ENCODE measurements at regions not wholly inside any gene's neighbourhood (a gene's known extent, or its start where the extent isn't known, plus 50 kb on each side); places are given as distances from the start of the nearest gene placed in this dataset.
"Not testable (repeated sequence)": the region's sequence is repeated elsewhere in the genome, so short reads cannot be mapped to it uniquely, and the experiment has no call there.

DNA sequence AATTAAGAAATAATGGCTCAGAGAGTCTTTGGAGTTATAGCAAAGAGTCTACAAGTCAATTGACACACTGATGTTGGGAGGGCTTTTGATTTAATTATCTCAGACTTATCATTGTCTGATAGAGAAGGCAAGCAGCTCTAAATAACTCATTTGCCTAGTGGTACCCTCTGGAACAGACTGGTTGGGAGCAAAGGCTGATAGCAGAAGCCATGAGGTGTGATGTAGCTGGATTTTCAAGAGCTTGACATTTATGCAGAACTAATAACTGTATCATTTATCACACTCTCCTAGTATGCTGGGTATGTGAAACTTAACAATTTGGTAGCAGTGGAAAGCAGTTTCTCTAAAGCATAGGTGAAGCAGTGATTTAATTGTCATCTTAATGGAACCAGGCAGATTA, 380.6 kb downstream of the TENT5A start:
- DNase-seq, result no peak
- Histone ChIP-seq H3K27me3 (ENCODE audit: control insufficient read depth, insufficient read depth, low read length) (no peaks in the 10 kb centered on the region), H3K27ac (ENCODE audit: low read length) (no peak overlapping the region), H3K36me3 (ENCODE audit: control insufficient read depth, insufficient read depth, low read length) (no peaks in the 10 kb centered on the region), H3K4me3 (ENCODE audit: low read length) (no peak overlapping the region), H3K9me3 (ENCODE audit: control insufficient read depth, low read depth, low read length) (no peaks in the 10 kb centered on the region), H3K4me1 (ENCODE audit: control insufficient read depth, insufficient read depth, low read length) (no peaks in the 10 kb centered on the region)

DNA sequence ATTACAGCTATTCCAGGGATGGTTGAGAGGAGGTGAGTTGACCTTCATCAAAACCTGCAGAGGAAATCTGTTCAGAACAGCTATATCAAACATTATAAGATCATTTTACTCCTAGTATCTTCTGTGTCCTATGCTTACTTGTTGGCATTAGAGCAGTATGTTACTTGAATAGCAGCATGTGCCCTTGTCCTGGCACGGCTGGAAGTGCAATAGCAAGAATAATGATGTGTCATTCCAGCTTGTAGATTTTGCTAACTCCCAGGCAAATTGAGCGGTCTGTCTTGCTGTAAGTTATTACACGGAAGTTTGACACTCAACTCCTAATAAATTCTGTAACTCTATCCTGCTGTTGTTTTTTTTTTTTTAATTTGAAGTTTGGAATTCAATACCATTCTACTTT, 385.5 kb downstream of the TENT5A start:
- H3K27me3 ChIP-seq (ENCODE audit: control insufficient read depth, insufficient read depth, low read length), result no peaks in the 10 kb centered on the region
- no peak for DNase-seq
- H3K4me1 ChIP-seq (ENCODE audit: control insufficient read depth, insufficient read depth, low read length), result no peaks in the 10 kb centered on the region
- no peaks in the 10 kb centered on the region for H3K9me3 ChIP-seq (ENCODE audit: control insufficient read depth, low read depth, low read length)
- H3K27ac ChIP-seq (ENCODE audit: low read length), result no peak overlapping the region
- no peaks in the 10 kb centered on the region for H3K36me3 ChIP-seq (ENCODE audit: control insufficient read depth, insufficient read depth, low read length)
- WGBS (ENCODE audit: insufficient coverage, low lambda C conversion rate), result 100% methylated on average over 1 of the region's 3 CpGs
- H3K4me3 ChIP-seq (ENCODE audit: low read length), result no peak overlapping the region

DNA sequence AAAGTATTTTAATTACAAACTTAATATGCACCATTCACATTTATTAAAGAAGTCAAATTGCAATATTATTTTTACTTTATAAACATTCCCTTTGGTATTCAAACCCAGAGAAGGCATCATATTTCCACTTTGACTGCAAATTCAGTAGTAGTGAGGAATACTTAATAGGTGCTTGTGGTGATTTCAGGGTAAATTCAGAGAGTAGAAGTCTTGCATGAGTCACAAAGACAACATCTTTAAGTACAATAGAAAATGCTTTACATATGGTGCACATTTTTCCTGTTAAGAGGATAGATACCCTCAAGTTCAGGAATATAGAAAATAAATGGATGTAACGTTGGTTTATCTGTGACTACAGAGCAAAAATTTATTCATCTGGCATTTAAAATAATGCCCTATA, 390.2 kb downstream of the TENT5A start:
- H3K27ac ChIP-seq (ENCODE audit: low read length), result no peak overlapping the region
- WGBS (ENCODE audit: insufficient coverage, low lambda C conversion rate), result 50% methylated on average over 1 of the region's 1 CpG
- no peaks in the 10 kb centered on the region for H3K9me3 ChIP-seq (ENCODE audit: control insufficient read depth, low read depth, low read length)
- H3K4me3 ChIP-seq (ENCODE audit: low read length), result no peak overlapping the region
- no peaks in the 10 kb centered on the region for H3K4me1 ChIP-seq (ENCODE audit: control insufficient read depth, insufficient read depth, low read length)
- no peaks in the 10 kb centered on the region for H3K27me3 ChIP-seq (ENCODE audit: control insufficient read depth, insufficient read depth, low read length)
- H3K36me3 ChIP-seq (ENCODE audit: control insufficient read depth, insufficient read depth, low read length), result no peaks in the 10 kb centered on the region
- DNase-seq, result no peak

DNA sequence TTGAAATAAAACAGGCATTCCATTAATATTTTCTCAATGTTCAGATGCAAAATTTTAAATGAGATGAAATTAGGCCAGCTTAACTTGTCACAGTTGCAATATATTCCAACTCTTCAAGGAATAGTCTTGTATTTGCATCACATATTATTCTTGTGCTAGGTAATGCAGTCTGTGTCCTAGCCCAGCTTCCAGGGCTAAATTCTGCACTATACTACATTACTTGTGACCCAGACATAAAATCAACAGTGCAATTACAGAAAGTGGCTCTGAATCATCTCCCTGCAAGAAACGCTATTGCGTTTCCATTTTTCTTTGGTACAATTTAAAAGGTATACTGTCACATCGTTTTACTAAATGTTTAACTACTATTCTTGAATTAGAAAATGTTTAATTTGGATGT, 399.2 kb downstream of the TENT5A start:
- Histone ChIP-seq H3K4me1 (ENCODE audit: control insufficient read depth, insufficient read depth, low read length) (no peaks in the 10 kb centered on the region), H3K36me3 (ENCODE audit: control insufficient read depth, insufficient read depth, low read length) (no peaks in the 10 kb centered on the region), H3K4me3 (ENCODE audit: low read length) (no peak overlapping the region), H3K27ac (ENCODE audit: low read length) (no peak overlapping the region), H3K27me3 (ENCODE audit: control insufficient read depth, insufficient read depth, low read length) (no peaks in the 10 kb centered on the region), H3K9me3 (ENCODE audit: control insufficient read depth, low read depth, low read length) (no peaks in the 10 kb centered on the region)
- 94% methylated on average over 3 of the region's 3 CpGs for WGBS (ENCODE audit: insufficient coverage, low lambda C conversion rate)
- no peak for DNase-seq

DNA sequence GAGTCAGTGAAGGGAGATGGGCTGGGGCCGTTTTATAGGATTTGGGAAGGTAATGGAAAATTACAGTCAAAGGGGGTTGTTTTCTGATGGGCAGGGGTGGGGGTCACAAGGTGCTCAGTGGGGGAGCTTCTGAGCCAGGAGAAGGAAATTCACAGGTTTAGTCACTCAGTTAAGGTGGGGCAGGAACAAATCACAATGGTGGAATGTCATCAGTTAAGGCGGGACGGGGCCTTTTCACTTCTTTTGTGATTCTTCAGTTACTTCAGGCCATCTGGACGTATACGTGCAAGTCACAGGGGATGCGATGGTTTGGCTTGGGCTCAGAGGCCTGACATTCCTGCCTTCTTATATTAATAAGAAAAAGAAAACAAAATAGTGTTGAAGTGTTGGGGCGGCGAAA, 408.5 kb downstream of the TENT5A start:
- not testable (repeated sequence) for DNase-seq; H3K27me3 ChIP-seq (ENCODE audit: control insufficient read depth, insufficient read depth, low read length); H3K36me3 ChIP-seq (ENCODE audit: control insufficient read depth, insufficient read depth, low read length); H3K4me1 ChIP-seq (ENCODE audit: control insufficient read depth, insufficient read depth, low read length); H3K27ac ChIP-seq (ENCODE audit: low read length); H3K4me3 ChIP-seq (ENCODE audit: low read length); H3K9me3 ChIP-seq (ENCODE audit: control insufficient read depth, low read depth, low read length)
- no CpG with 5 or more reads among the region's 8 CpGs for WGBS (ENCODE audit: insufficient coverage, low lambda C conversion rate)

DNA sequence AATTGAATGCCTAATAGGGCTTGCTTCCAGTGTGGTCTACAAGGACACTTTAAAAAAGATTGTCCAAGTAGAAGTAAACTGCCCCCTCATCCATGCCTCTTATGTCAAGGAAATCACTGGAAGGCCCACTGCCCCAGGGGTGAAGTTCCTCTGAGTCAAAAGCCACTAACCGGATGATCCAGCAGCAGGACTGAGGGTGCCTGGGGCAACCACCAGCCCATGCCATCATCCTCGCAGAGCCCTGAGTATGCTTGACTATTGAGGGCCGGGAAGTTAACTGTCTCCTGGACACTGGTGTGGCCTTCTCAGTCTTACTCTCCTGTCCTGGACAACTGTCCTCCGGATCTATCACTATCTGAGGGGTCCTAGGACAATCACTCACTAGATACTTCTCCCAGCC, 411.5 kb downstream of the TENT5A start:
- no peak overlapping the region for H3K27ac ChIP-seq (ENCODE audit: low read length)
- DNase-seq, result no peak
- no peaks in the 10 kb centered on the region for H3K27me3 ChIP-seq (ENCODE audit: control insufficient read depth, insufficient read depth, low read length)
- no peak overlapping the region for H3K4me3 ChIP-seq (ENCODE audit: low read length)
- H3K4me1 ChIP-seq (ENCODE audit: control insufficient read depth, insufficient read depth, low read length), result no peaks in the 10 kb centered on the region
- H3K9me3 ChIP-seq (ENCODE audit: control insufficient read depth, low read depth, low read length), result peaks cover 4% of the 10 kb centered on the region
- H3K36me3 ChIP-seq (ENCODE audit: control insufficient read depth, insufficient read depth, low read length), result no peaks in the 10 kb centered on the region
- whole genome bisulfite sequencing (ENCODE audit: insufficient coverage, low lambda C conversion rate), result no CpG with 5 or more reads among the region's 4 CpGs

DNA sequence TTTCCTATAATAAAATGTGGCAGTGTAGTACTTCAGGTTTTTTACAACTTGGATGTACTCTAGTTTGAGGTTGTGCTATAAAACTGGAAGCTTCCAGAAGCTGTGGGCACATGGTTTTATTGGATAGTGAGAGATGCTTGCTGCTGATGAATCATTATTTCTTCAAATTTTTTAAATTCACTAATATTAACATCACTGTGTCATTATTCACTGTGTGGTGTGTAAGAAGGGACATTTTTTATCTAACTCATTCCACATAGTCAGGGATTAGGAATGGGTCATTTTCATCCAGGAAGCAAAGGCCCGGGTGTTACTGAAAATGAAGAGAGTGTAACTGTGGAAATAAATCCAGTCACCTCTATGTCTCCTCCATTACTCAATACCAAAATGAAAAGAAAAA, 421.0 kb downstream of the TENT5A start:
- no CpG with 5 or more reads among the region's 1 CpG for WGBS (ENCODE audit: insufficient coverage, low lambda C conversion rate)
- no peak for DNase-seq
- Histone ChIP-seq H3K4me3 (ENCODE audit: low read length) (no peak overlapping the region), H3K27ac (ENCODE audit: low read length) (no peak overlapping the region), H3K36me3 (ENCODE audit: control insufficient read depth, insufficient read depth, low read length) (no peaks in the 10 kb centered on the region), H3K27me3 (ENCODE audit: control insufficient read depth, insufficient read depth, low read length) (no peaks in the 10 kb centered on the region), H3K4me1 (ENCODE audit: control insufficient read depth, insufficient read depth, low read length) (no peaks in the 10 kb centered on the region), H3K9me3 (ENCODE audit: control insufficient read depth, low read depth, low read length) (no peaks in the 10 kb centered on the region)

DNA sequence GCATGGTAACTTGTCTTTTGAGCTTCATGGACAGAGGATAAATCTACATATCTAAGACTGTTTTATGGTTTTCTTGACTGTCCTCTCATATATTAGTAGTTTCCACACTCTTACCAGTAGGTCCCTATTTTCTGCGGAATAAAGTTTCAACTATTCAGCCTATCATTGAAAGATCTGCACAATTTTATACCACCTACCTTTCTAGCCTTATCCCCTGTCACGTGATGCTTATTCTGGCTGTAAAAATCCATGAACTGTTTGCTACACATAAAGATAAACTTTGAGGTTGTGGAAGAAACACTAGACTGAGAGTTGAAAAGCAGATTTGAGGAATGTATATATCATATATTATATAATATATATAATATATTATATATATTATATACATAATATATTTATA, 423.8 kb downstream of the TENT5A start:
- WGBS (ENCODE audit: insufficient coverage, low lambda C conversion rate), result no CpG with 5 or more reads among the region's 2 CpGs
- Histone ChIP-seq H3K4me1 (ENCODE audit: control insufficient read depth, insufficient read depth, low read length) (no peaks in the 10 kb centered on the region), H3K27me3 (ENCODE audit: control insufficient read depth, insufficient read depth, low read length) (no peaks in the 10 kb centered on the region), H3K27ac (ENCODE audit: low read length) (no peak overlapping the region), H3K9me3 (ENCODE audit: control insufficient read depth, low read depth, low read length) (no peaks in the 10 kb centered on the region), H3K4me3 (ENCODE audit: low read length) (no peak overlapping the region), H3K36me3 (ENCODE audit: control insufficient read depth, insufficient read depth, low read length) (no peaks in the 10 kb centered on the region)
- DNase-seq, result no peak

DNA sequence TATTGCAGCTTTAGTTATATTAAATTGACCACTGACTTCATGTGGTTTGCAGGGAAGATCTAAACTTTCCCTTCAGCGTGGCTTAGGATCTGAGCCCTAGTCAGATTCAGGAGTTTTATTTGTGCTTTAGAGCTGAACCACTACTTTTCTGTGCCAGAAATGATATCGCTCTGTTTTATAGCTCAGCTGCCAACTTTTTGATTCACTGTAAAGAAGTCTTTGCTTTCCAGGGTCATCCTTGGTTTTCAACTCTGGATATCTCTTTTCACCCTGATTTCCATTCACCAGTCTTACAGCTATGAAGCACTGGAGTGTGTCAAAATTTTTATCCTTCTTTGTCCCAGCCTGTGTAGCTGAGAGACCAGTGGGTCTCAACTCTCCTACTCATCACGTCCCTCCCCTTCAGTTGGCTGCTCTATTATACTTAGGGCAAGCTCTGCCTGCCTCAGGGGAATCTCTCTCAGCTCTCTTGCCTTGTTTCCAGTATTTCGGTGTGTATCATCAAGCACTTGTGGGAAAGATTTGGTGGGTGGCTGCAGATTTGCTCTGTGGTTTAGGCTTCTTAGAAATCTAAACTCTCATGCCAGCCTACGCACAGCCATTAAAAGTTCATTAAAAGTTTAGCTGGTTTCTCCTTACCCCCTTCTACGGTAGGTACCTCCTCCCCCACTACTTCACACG, 425.5 kb downstream of the TENT5A start:
- Histone ChIP-seq H3K4me1 (ENCODE audit: control insufficient read depth, insufficient read depth, low read length) (no peaks in the 10 kb centered on the region), H3K9me3 (ENCODE audit: control insufficient read depth, low read depth, low read length) (no peaks in the 10 kb centered on the region), H3K27ac (ENCODE audit: low read length) (no peak overlapping the region), H3K36me3 (ENCODE audit: control insufficient read depth, insufficient read depth, low read length) (no peaks in the 10 kb centered on the region), H3K4me3 (ENCODE audit: low read length) (no peak overlapping the region), H3K27me3 (ENCODE audit: control insufficient read depth, insufficient read depth, low read length) (no peaks in the 10 kb centered on the region)
- no peak for DNase-seq
- WGBS (ENCODE audit: insufficient coverage, low lambda C conversion rate), result 82% methylated on average over 3 of the region's 7 CpGs

DNA sequence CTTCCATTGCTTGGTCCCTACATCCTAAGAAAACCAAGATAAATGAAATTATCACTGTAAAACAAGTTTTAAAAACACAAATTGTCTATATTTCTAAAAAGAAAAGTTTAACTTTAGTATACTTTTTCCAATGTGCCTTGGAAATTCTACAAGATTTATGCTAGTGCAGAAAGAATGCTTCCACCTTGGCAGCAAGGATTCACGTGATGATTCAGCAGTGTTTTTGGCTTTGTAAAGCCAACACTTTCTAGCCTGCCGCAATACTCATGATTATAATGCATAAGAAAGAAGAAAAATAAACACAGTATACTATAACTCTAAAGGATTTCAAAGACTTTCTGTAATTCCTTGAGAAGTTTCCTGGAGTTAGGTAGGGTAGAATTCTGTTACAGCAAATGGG, 442.7 kb downstream of the TENT5A start:
- no peak overlapping the region for H3K27ac ChIP-seq (ENCODE audit: low read length)
- no CpG with 5 or more reads among the region's 2 CpGs for WGBS (ENCODE audit: insufficient coverage, low lambda C conversion rate)
- H3K4me1 ChIP-seq (ENCODE audit: control insufficient read depth, insufficient read depth, low read length), result no peaks in the 10 kb centered on the region
- no peak overlapping the region for H3K4me3 ChIP-seq (ENCODE audit: low read length)
- H3K36me3 ChIP-seq (ENCODE audit: control insufficient read depth, insufficient read depth, low read length), result no peaks in the 10 kb centered on the region
- DNase-seq, result no peak
- H3K27me3 ChIP-seq (ENCODE audit: control insufficient read depth, insufficient read depth, low read length), result no peaks in the 10 kb centered on the region
- H3K9me3 ChIP-seq (ENCODE audit: control insufficient read depth, low read depth, low read length), result no peaks in the 10 kb centered on the region

DNA sequence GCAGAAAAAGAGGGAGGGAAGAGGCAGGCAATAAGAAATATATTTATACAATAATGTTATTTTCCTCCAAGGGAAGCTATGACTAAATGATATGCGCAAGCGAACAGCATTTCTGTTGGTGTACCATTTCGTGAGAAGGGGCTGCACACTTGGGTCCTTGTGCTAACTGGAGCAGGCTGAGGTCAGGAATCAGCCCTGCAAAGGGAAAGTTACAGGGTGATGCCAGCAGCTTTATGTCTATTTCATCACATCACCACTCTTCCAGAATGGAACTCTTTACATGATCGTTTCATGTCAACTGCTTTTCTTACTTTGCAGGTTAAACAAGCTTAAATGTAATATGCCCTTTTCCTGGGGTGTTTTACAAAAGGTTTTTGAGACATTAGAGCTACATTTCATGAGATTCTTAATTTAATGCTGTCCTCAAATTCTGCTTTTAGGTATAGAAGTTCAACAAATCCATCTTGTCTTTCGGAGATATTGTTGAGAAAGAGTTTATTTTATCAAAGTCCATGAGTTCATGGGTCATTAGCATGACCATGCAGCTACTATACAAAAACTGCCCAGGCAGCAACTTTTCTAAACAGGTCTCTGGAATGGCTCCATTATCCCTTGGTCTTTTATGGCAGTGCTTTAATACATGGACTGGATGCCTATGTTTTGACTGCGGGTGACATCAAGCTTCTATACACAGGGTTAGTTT, 443.8 kb downstream of the TENT5A start:
- no peak overlapping the region for H3K4me3 ChIP-seq (ENCODE audit: low read length)
- H3K27me3 ChIP-seq (ENCODE audit: control insufficient read depth, insufficient read depth, low read length), result no peaks in the 10 kb centered on the region
- WGBS (ENCODE audit: insufficient coverage, low lambda C conversion rate), result 76% methylated on average over 4 of the region's 6 CpGs
- no peak overlapping the region for H3K27ac ChIP-seq (ENCODE audit: low read length)
- H3K9me3 ChIP-seq (ENCODE audit: control insufficient read depth, low read depth, low read length), result no peaks in the 10 kb centered on the region
- no peaks in the 10 kb centered on the region for H3K4me1 ChIP-seq (ENCODE audit: control insufficient read depth, insufficient read depth, low read length)
- no peaks in the 10 kb centered on the region for H3K36me3 ChIP-seq (ENCODE audit: control insufficient read depth, insufficient read depth, low read length)
- no peak for DNase-seq
